SK-N-SH treated with all-trans-retinoic acid at 6 μM for 48 hours (cell line): ENCODE measurements at regions not wholly inside any gene's neighbourhood (a gene's known extent, or its start where the extent isn't known, plus 50 kb on each side); places are given as distances from the start of the nearest gene placed in this dataset.

Source experiments
- ATAC-seq: fragments of 200-7000 bp; cut with Tn5 transposase; 3 replicates; pipeline ENCODE4 v1.9.1; 2020; ENCODE audit warnings: mild to moderate bottlenecking, moderate library complexity
- ARNTL ChIP-seq: fragments of 450-650 bp; formaldehyde crosslinking; IDR thresholded peaks from 2 replicates; pipeline ENCODE4 v1.5.0; 2020; ENCODE audit warnings: low read depth, mild to moderate bottlenecking, moderate library complexity, borderline replicate concordance
- BACH2 ChIP-seq: fragments of 250-450 bp; sonication (Bioruptor Pico); IDR thresholded peaks from 2 replicates; pipeline ENCODE4 v1.9.0; 2021; ENCODE audit warnings: mild to moderate bottlenecking, borderline replicate concordance
- CREB5 ChIP-seq: fragments of 250-450 bp; sonication (Bioruptor Pico); IDR thresholded peaks from 2 replicates; pipeline ENCODE4 v1.5.1; 2020; ENCODE audit warnings: low read depth, mild to moderate bottlenecking, moderate library complexity
- CSDC2 ChIP-seq: fragments of 250-450 bp; sonication (Bioruptor Pico); IDR thresholded peaks from 2 replicates; pipeline ENCODE4 v1.5.0; 2020; ENCODE audit warnings: mild to moderate bottlenecking, moderate library complexity
- CSRNP3 ChIP-seq: fragments of 250-450 bp; sonication (Bioruptor Pico); IDR thresholded peaks from 2 replicates; pipeline ENCODE4 v1.5.1; 2021; ENCODE audit warnings: mild to moderate bottlenecking, moderate library complexity
- ESRRG ChIP-seq: fragments of 250-450 bp; sonication (Bioruptor Pico); IDR thresholded peaks from 2 replicates; pipeline ENCODE4 v1.6.1; 2021; ENCODE audit warnings: mild to moderate bottlenecking
- GLIS3 ChIP-seq: fragments of 250-450 bp; sonication (Bioruptor Pico); IDR thresholded peaks from 2 replicates; pipeline ENCODE4 v1.5.0; 2020; ENCODE audit warnings: mild to moderate bottlenecking, moderate library complexity
- ISL1 ChIP-seq: fragments of 250-450 bp; sonication (Bioruptor Pico); IDR thresholded peaks from 2 replicates; pipeline ENCODE4 v2.1.2; 2022; ENCODE audit warnings: mild to moderate bottlenecking, moderate library complexity
- OSR1 ChIP-seq: fragments of 250-450 bp; sonication (Bioruptor Pico); IDR thresholded peaks from 2 replicates; pipeline ENCODE4 v1.8.0; 2022; ENCODE audit warnings: moderate library complexity, mild to moderate bottlenecking, inconsistent platforms
- POU6F1 ChIP-seq: fragments of 250-450 bp; sonication (Bioruptor Pico); IDR thresholded peaks from 2 replicates; pipeline ENCODE4 v1.8.0; 2021; ENCODE audit warnings: low read depth, mild to moderate bottlenecking, moderate library complexity, borderline replicate concordance
- PPARA ChIP-seq: fragments of 250-450 bp; sonication (Bioruptor Pico); IDR thresholded peaks from 2 replicates; pipeline ENCODE4 v1.5.0; 2020; ENCODE audit warnings: mild to moderate bottlenecking, borderline replicate concordance
- RARB ChIP-seq: fragments of 250-450 bp; sonication (Bioruptor Pico); IDR thresholded peaks from 2 replicates; pipeline ENCODE4 v1.8.0; 2021; ENCODE audit warnings: mild to moderate bottlenecking, moderate library complexity
- SNAI2 ChIP-seq: fragments of 250-450 bp; sonication (Bioruptor Pico); IDR thresholded peaks from 2 replicates; pipeline ENCODE4 v1.5.0; 2020; ENCODE audit warnings: mild to moderate bottlenecking, moderate library complexity
- TCF4 ChIP-seq: fragments of 250-450 bp; sonication (Bioruptor Pico); IDR thresholded peaks from 2 replicates; pipeline ENCODE4 v1.8.0; 2021; ENCODE audit warnings: mild to moderate bottlenecking, moderate library complexity, borderline replicate concordance
- TOX ChIP-seq: fragments of 250-450 bp; sonication (Bioruptor Pico); IDR thresholded peaks from 2 replicates; pipeline ENCODE4 v1.8.0; 2021; ENCODE audit warnings: mild to moderate bottlenecking, moderate library complexity, borderline replicate concordance
- ZC3H10 ChIP-seq: fragments of 250-450 bp; sonication (Bioruptor Pico); IDR thresholded peaks from 2 replicates; pipeline ENCODE4 v1.5.1; 2021; ENCODE audit warnings: mild to moderate bottlenecking, moderate library complexity
- ZFP3 ChIP-seq: fragments of 250-450 bp; sonication (Bioruptor Pico); IDR thresholded peaks from 2 replicates; pipeline ENCODE4 v1.5.0; 2020; ENCODE audit warnings: mild to moderate bottlenecking, moderate library complexity
- ZFP30 ChIP-seq: fragments of 450-650 bp; formaldehyde crosslinking; IDR thresholded peaks from 2 replicates; pipeline ENCODE4 v1.5.0; 2022; ENCODE audit warnings: mild to moderate bottlenecking, moderate library complexity
- ZNF565 ChIP-seq: fragments of 450-650 bp; formaldehyde crosslinking; conservative IDR thresholded peaks from 2 replicates; pipeline ENCODE4 v1.5.0; 2020; ENCODE audit warnings: low read depth, mild to moderate bottlenecking, moderate library complexity
- ZNF70 ChIP-seq: fragments of 450-650 bp; formaldehyde crosslinking; IDR thresholded peaks from 2 replicates; pipeline ENCODE4 v1.5.0; 2020; ENCODE audit warnings: mild to moderate bottlenecking, moderate library complexity
- ZNF8 ChIP-seq: fragments of 450-650 bp; formaldehyde crosslinking; IDR thresholded peaks from 2 replicates; pipeline ENCODE4 v1.5.0; 2020; ENCODE audit warnings: mild to moderate bottlenecking, moderate library complexity
- TF ChIP-seq, protein P1 (sequence below): fragments of 250-450 bp; sonication (Bioruptor Pico); IDR thresholded peaks from 2 replicates; pipeline ENCODE4 v1.5.0; 2020; ENCODE audit warnings: mild to moderate bottlenecking, moderate library complexity
- TF ChIP-seq, protein P2 (sequence below): fragments of 250-450 bp; sonication (Bioruptor Pico); IDR thresholded peaks from 2 replicates; pipeline ENCODE4 v1.8.0; 2020; ENCODE audit warnings: mild to moderate bottlenecking, moderate library complexity, borderline replicate concordance

DNA sequence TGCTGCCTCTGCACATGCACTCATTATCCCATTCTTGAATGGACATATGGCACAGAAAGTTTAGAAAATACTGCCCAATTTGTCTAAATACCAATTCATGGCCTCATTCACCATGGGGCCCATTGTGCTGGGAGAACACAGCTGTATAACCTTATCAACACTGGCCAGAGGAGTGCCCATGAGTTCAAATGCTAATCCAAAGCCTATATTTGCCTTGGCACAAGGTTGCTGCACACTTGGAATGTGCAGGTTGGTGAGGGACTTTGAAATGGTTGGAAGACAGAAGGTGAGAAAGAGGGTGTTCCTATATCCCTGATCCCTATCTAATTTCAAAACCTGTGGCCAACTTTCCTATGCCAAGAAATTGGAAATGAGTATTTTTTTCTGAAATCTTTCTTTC is 693.9 kb upstream of the ID2 start:
- TF ChIP-seq OSR1 (CRISPR knock-in tag), result no peak
- TF ChIP-seq ZFP30 (CRISPR knock-in tag), result no peak
- no peak for TF ChIP-seq RARB
- no peak for TF ChIP-seq ZNF8
- TF ChIP-seq, all 23 proteins: peak for 0
- ATAC-seq, result peak; percentile 65

GRCh38 chr2:7988440-7988839 is 693.4 kb upstream of the ID2 start:
- peak; percentile 81 for ATAC-seq
- TF ChIP-seq TCF4 (CRISPR knock-in tag) (peak; percentile 56; the same call in 1 of the 2 replicates), CSDC2 (CRISPR knock-in tag) (0 out of 2 replicates have a peak, but pooled peaks have one; percentile 18), ZFP3 (peak; percentile 65; the same call in 1 of the 2 replicates), ZFP30 (CRISPR knock-in tag) (peak; percentile 43), PPARA (CRISPR knock-in tag) (no peak), RARB (no peak), POU6F1 (CRISPR knock-in tag) (peak; percentile 83; the same call in 1 of the 2 replicates), ISL1 (CRISPR knock-in tag) (peak; percentile 97), TOX (CRISPR knock-in tag) (no peak), CREB5 (CRISPR knock-in tag) (peak; percentile 93), ZNF565 (no peak), ZNF70 (CRISPR knock-in tag) (peak; percentile 85), GLIS3 (CRISPR knock-in tag) (peak; percentile 92), OSR1 (CRISPR knock-in tag) (no peak), ESRRG (CRISPR knock-in tag) (peak; percentile 72; the same call in 1 of the 2 replicates), BACH2 (CRISPR knock-in tag) (no peak), ZNF8 (peak; percentile 23; the same call in 1 of the 2 replicates), CSRNP3 (CRISPR knock-in tag) (peak; percentile 92), ARNTL (CRISPR knock-in tag) (no peak), ZC3H10 (CRISPR knock-in tag) (peak; percentile 90; the same call in 1 of the 2 replicates), SNAI2 (CRISPR knock-in tag) (peak; percentile 89)
- TF ChIP-seq, protein P1, sequence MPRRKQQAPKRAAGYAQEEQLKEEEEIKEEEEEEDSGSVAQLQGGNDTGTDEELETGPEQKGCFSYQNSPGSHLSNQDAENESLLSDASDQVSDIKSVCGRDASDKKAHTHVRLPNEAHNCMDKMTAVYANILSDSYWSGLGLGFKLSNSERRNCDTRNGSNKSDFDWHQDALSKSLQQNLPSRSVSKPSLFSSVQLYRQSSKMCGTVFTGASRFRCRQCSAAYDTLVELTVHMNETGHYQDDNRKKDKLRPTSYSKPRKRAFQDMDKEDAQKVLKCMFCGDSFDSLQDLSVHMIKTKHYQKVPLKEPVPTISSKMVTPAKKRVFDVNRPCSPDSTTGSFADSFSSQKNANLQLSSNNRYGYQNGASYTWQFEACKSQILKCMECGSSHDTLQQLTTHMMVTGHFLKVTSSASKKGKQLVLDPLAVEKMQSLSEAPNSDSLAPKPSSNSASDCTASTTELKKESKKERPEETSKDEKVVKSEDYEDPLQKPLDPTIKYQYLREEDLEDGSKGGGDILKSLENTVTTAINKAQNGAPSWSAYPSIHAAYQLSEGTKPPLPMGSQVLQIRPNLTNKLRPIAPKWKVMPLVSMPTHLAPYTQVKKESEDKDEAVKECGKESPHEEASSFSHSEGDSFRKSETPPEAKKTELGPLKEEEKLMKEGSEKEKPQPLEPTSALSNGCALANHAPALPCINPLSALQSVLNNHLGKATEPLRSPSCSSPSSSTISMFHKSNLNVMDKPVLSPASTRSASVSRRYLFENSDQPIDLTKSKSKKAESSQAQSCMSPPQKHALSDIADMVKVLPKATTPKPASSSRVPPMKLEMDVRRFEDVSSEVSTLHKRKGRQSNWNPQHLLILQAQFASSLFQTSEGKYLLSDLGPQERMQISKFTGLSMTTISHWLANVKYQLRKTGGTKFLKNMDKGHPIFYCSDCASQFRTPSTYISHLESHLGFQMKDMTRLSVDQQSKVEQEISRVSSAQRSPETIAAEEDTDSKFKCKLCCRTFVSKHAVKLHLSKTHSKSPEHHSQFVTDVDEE (CRISPR knock-in tag), result peak; percentile 81; the same call in 1 of the 2 replicates
- TF ChIP-seq, protein P2, sequence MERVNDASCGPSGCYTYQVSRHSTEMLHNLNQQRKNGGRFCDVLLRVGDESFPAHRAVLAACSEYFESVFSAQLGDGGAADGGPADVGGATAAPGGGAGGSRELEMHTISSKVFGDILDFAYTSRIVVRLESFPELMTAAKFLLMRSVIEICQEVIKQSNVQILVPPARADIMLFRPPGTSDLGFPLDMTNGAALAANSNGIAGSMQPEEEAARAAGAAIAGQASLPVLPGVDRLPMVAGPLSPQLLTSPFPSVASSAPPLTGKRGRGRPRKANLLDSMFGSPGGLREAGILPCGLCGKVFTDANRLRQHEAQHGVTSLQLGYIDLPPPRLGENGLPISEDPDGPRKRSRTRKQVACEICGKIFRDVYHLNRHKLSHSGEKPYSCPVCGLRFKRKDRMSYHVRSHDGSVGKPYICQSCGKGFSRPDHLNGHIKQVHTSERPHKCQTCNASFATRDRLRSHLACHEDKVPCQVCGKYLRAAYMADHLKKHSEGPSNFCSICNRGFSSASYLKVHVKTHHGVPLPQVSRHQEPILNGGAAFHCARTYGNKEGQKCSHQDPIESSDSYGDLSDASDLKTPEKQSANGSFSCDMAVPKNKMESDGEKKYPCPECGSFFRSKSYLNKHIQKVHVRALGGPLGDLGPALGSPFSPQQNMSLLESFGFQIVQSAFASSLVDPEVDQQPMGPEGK (CRISPR knock-in tag), result peak; percentile 90

GRCh38 chr2:7989823-7990222 is 692.0 kb upstream of the ID2 start:
- ATAC-seq, result no peak
- TF ChIP-seq CSRNP3 (CRISPR knock-in tag), result no peak
- TF ChIP-seq SNAI2 (CRISPR knock-in tag), result no peak
- no peak for TF ChIP-seq GLIS3 (CRISPR knock-in tag)
- TF ChIP-seq, protein P2 (CRISPR knock-in tag), result no peak
- TF ChIP-seq ZNF565, result no peak
- TF ChIP-seq CREB5 (CRISPR knock-in tag), result no peak
- TF ChIP-seq CSDC2 (CRISPR knock-in tag), result no peak
- TF ChIP-seq ZFP3, result no peak
- no peak for TF ChIP-seq OSR1 (CRISPR knock-in tag)
- TF ChIP-seq ISL1 (CRISPR knock-in tag), result no peak
- no peak for TF ChIP-seq RARB
- no peak for TF ChIP-seq TOX (CRISPR knock-in tag)
- no peak for TF ChIP-seq ZNF70 (CRISPR knock-in tag)
- no peak for TF ChIP-seq PPARA (CRISPR knock-in tag)
